ENCODE measurements at regions not wholly inside any gene's neighbourhood (a gene's known extent, or its start where the extent isn't known, plus 50 kb on each side); places are given as distances from the start of the nearest gene placed in this dataset.

GRCh38 chr5:88355490-88356050, 86.9 kb upstream of the TMEM161B start:
- TF ChIP-seq POLR2AphosphoS5 (IDR thresholded peaks at IDR 0.05; ENCODE audit: low read depth) (no peak), JUNB (IDR thresholded peaks at IDR 0.05; ENCODE audit: unreplicated experiment) (no peak), REST (IDR thresholded peaks at IDR 0.05; ENCODE audit: unreplicated experiment) (no peak), STAT1 (IDR thresholded peaks at IDR 0.05; ENCODE audit: unreplicated experiment) (no peak), EZH2phosphoT487 (IDR thresholded peaks at IDR 0.05; ENCODE audit: unreplicated experiment) (no peak)

Data from GM23338 (cell line).